Neural progenitor cell (in vitro differentiated cells): ENCODE measurements at regions not wholly inside any gene's neighbourhood (a gene's known extent, or its start where the extent isn't known, plus 50 kb on each side); places are given as distances from the start of the nearest gene placed in this dataset.

ENCODE experiments used
- DNase-seq: peaks from one replicate; pipeline ENCODE4 v3.0.0-alpha.2; 2016; ENCODE audit warnings: low spot score
- H2AFZ ChIP-seq: fragments of 200-600 bp; sonication (generic); replicated peaks from 2 replicates; pipeline ENCODE4 v1.6.1; 2016; ENCODE audit warnings: antibody characterized with exemption
- H3F3A ChIP-seq: fragments of 200-600 bp; sonication (generic); 2 replicates; pipeline ENCODE4 v1.6.1; 2016; ENCODE audit warnings: antibody characterized with exemption, low read depth
- H3K27ac ChIP-seq: fragments of 200-600 bp; sonication (generic); 2 replicates; pipeline ENCODE4 v1.5.1; 2016; ENCODE audit warnings: mild to moderate bottlenecking
- H3K27me3 ChIP-seq: fragments of 200-600 bp; sonication (generic); 2 replicates; pipeline ENCODE4 v1.6.1; 2016; ENCODE audit warnings: mild to moderate bottlenecking, moderate library complexity
- H3K36me3 ChIP-seq: fragments of 200-600 bp; sonication (generic); 2 replicates; pipeline ENCODE4 v1.5.1; 2016
- H3K4me1 ChIP-seq: fragments of 200-600 bp; sonication (generic); 2 replicates; pipeline ENCODE4 v1.6.1; 2016; ENCODE audit warnings: mixed run types
- H3K4me2 ChIP-seq: fragments of 200-600 bp; sonication (generic); 2 replicates; pipeline ENCODE4 v1.6.1; 2016
- H3K4me3 ChIP-seq: fragments of 200-600 bp; sonication (generic); 2 replicates; pipeline ENCODE4 v1.5.1; 2016
- H3K79me2 ChIP-seq: fragments of 200-600 bp; sonication (generic); 2 replicates; pipeline ENCODE4 v1.6.1; 2016; ENCODE audit warnings: low read depth
- H3K9ac ChIP-seq: fragments of 200-600 bp; sonication (generic); 2 replicates; pipeline ENCODE4 v1.6.1; 2016
- H3K9me3 ChIP-seq: fragments of 200-600 bp; sonication (generic); 2 replicates; pipeline ENCODE4 v1.5.1; 2016; ENCODE audit warnings: low read depth
- H4K20me1 ChIP-seq: fragments of 200-600 bp; sonication (generic); 2 replicates; pipeline ENCODE4 v1.6.1; 2016; ENCODE audit warnings: low read depth
- H3K27ac Mint-ChIP-seq: 3 replicates; pipeline ENCODE4 v1.8.0; 2021; ENCODE audit warnings: mixed read lengths
- H3K27me3 Mint-ChIP-seq: 2 replicates; pipeline ENCODE4 v1.8.0; 2022; ENCODE audit warnings: low read depth, mild to moderate bottlenecking, inconsistent platforms, moderate library complexity, mixed read lengths; ENCODE audit not compliant: insufficient read depth
- H3K36me3 Mint-ChIP-seq: 3 replicates; pipeline ENCODE4 v1.8.0; 2021; ENCODE audit warnings: mixed read lengths
- H3K4me1 Mint-ChIP-seq: 3 replicates; pipeline ENCODE4 v1.8.0; 2021; ENCODE audit warnings: mixed read lengths
- H3K4me3 Mint-ChIP-seq: 3 replicates; pipeline ENCODE4 v1.8.0; 2021; ENCODE audit warnings: mild to moderate bottlenecking, moderate library complexity, mixed read lengths
- H3K9me3 Mint-ChIP-seq: 3 replicates; pipeline ENCODE4 v1.8.0; 2020; ENCODE audit warnings: mixed read lengths
- EZH2 ChIP-seq: fragments of 200-600 bp; sonication (generic); IDR thresholded peaks from 2 replicates; pipeline ENCODE4 v1.6.1; 2017; ENCODE audit warnings: antibody characterized with exemption, mild to moderate bottlenecking, moderate library complexity
- EZH2phosphoT487 ChIP-seq: fragments of 200-600 bp; sonication (generic); IDR thresholded peaks from 2 replicates; pipeline ENCODE4 v1.6.1; 2017; ENCODE audit warnings: antibody characterized with exemption
- TF ChIP-seq, protein P1 (sequence below): fragments of 200-600 bp; sonication (generic); IDR thresholded peaks from 2 replicates; pipeline ENCODE4 v1.5.1; 2017; ENCODE audit warnings: antibody characterized with exemption, mild to moderate bottlenecking

- TF ChIP-seq EZH2 (no peak), EZH2phosphoT487 (no peak)
- TF ChIP-seq, protein P1, sequence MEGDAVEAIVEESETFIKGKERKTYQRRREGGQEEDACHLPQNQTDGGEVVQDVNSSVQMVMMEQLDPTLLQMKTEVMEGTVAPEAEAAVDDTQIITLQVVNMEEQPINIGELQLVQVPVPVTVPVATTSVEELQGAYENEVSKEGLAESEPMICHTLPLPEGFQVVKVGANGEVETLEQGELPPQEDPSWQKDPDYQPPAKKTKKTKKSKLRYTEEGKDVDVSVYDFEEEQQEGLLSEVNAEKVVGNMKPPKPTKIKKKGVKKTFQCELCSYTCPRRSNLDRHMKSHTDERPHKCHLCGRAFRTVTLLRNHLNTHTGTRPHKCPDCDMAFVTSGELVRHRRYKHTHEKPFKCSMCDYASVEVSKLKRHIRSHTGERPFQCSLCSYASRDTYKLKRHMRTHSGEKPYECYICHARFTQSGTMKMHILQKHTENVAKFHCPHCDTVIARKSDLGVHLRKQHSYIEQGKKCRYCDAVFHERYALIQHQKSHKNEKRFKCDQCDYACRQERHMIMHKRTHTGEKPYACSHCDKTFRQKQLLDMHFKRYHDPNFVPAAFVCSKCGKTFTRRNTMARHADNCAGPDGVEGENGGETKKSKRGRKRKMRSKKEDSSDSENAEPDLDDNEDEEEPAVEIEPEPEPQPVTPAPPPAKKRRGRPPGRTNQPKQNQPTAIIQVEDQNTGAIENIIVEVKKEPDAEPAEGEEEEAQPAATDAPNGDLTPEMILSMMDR = no peak
- H2AFZ ChIP-seq = no peak overlapping the region
- Mint-ChIP-seq H3K4me1 (peaks cover 3% of the 10 kb centered on the region), H3K27ac (no peak overlapping the region), H3K36me3 (no peaks in the 10 kb centered on the region), H3K27me3 (no peaks in the 10 kb centered on the region), H3K4me3 (no peak overlapping the region), H3K9me3 (no peaks in the 10 kb centered on the region)
- no peaks in the 10 kb centered on the region for H3K9me3 ChIP-seq
- no peaks in the 10 kb centered on the region for H4K20me1 ChIP-seq
- no peak overlapping the region for H3K4me2 ChIP-seq
- no peak for DNase-seq
- no peak overlapping the region for H3K4me3 ChIP-seq
- no peaks in the 10 kb centered on the region for H3K27me3 ChIP-seq
- no peaks in the 10 kb centered on the region for H3K79me2 ChIP-seq
- H3K9ac ChIP-seq = no peak overlapping the region
- H3K27ac ChIP-seq = no peak overlapping the region
- H3K36me3 ChIP-seq = no peaks in the 10 kb centered on the region
- no peaks in the 10 kb centered on the region for H3K4me1 ChIP-seq
- no peaks in the 10 kb centered on the region for H3F3A ChIP-seq
Observed at GRCh38 chr4:59348949-59349348, 1851.2 kb upstream of the ADGRL3 start.

- H3K36me3 Mint-ChIP-seq = no peaks in the 10 kb centered on the region
- no peaks in the 10 kb centered on the region for H3K27me3 ChIP-seq
- H3K36me3 ChIP-seq = no peaks in the 10 kb centered on the region
- H3F3A ChIP-seq = no peaks in the 10 kb centered on the region
- no peak overlapping the region for H3K4me2 ChIP-seq
- no peak for DNase-seq
- H3K27ac ChIP-seq = no peak overlapping the region
- H3K4me1 Mint-ChIP-seq = no peaks in the 10 kb centered on the region
- H3K9me3 Mint-ChIP-seq = no peaks in the 10 kb centered on the region
- no peaks in the 10 kb centered on the region for H3K79me2 ChIP-seq
- H2AFZ ChIP-seq = no peak overlapping the region
- no peak overlapping the region for H3K4me3 ChIP-seq
- no peaks in the 10 kb centered on the region for H4K20me1 ChIP-seq
- H3K4me3 Mint-ChIP-seq = no peak overlapping the region
- H3K4me1 ChIP-seq = no peaks in the 10 kb centered on the region
- H3K9ac ChIP-seq = no peak overlapping the region
- H3K27me3 Mint-ChIP-seq = peaks cover 2% of the 10 kb centered on the region
- TF ChIP-seq EZH2phosphoT487 (no peak), EZH2 (no peak)
- TF ChIP-seq, protein P1 = no peak
- H3K9me3 ChIP-seq = no peaks in the 10 kb centered on the region
- H3K27ac Mint-ChIP-seq = no peak overlapping the region
Observed at GRCh38 chr4:59369229-59369628, 1830.9 kb upstream of the ADGRL3 start.

- no peaks in the 10 kb centered on the region for H3K27me3 ChIP-seq
- H3K36me3 ChIP-seq = no peaks in the 10 kb centered on the region
- Mint-ChIP-seq H3K36me3 (no peaks in the 10 kb centered on the region), H3K27ac (no peak overlapping the region), H3K9me3 (no peaks in the 10 kb centered on the region), H3K27me3 (peaks cover 7% of the 10 kb centered on the region), H3K4me3 (no peak overlapping the region), H3K4me1 (no peaks in the 10 kb centered on the region)
- no peaks in the 10 kb centered on the region for H3K79me2 ChIP-seq
- no peak overlapping the region for H3K4me3 ChIP-seq
- no peak overlapping the region for H3K27ac ChIP-seq
- H4K20me1 ChIP-seq = no peaks in the 10 kb centered on the region
- H3F3A ChIP-seq = no peaks in the 10 kb centered on the region
- no peak for DNase-seq
- no peak overlapping the region for H3K9ac ChIP-seq
- H3K9me3 ChIP-seq = no peaks in the 10 kb centered on the region
- peak overlapping the region; percentile 29 for H2AFZ ChIP-seq
- H3K4me1 ChIP-seq = no peaks in the 10 kb centered on the region
- H3K4me2 ChIP-seq = no peak overlapping the region
- TF ChIP-seq, protein P1 = peak; percentile 42
- no peak for TF ChIP-seq EZH2phosphoT487
- no peak for TF ChIP-seq EZH2
Observed at GRCh38 chr4:59374416-59374815, 1825.7 kb upstream of the ADGRL3 start.
